ENCODE measurements at regions not wholly inside any gene's neighbourhood (a gene's known extent, or its start where the extent isn't known, plus 50 kb on each side); places are given as distances from the start of the nearest gene placed in this dataset.

GRCh38 chr2:47728551-47728950, 54.4 kb upstream of the MSH6 start:
- TF ChIP-seq GATA2 (IDR thresholded peaks at IDR 0.05; ENCODE audit: low read depth, low read length) (no peak), GATA3 (IDR thresholded peaks at IDR 0.05; ENCODE audit: low read depth, low read length) (no peak)

GRCh38 chr2:47727956-47728355, 55.0 kb upstream of the MSH6 start:
- TF ChIP-seq GATA2 (IDR thresholded peaks at IDR 0.05; ENCODE audit: low read depth, low read length) (no peak), GATA3 (IDR thresholded peaks at IDR 0.05; ENCODE audit: low read depth, low read length) (no peak)

GRCh38 chr2:47725808-47726207, 57.1 kb upstream of the MSH6 start:
- TF ChIP-seq GATA3 (IDR thresholded peaks at IDR 0.05; ENCODE audit: low read depth, low read length) (no peak), GATA2 (IDR thresholded peaks at IDR 0.05; ENCODE audit: low read depth, low read length) (no peak)

GRCh38 chr2:47724221-47724981, 58.5 kb upstream of the MSH6 start:
- TF ChIP-seq GATA3 (IDR thresholded peaks at IDR 0.05; ENCODE audit: low read depth, low read length) (no peak), GATA2 (IDR thresholded peaks at IDR 0.05; ENCODE audit: low read depth, low read length) (no peak)

GRCh38 chr2:47721296-47721695, 61.6 kb upstream of the MSH6 start:
- TF ChIP-seq GATA2 (IDR thresholded peaks at IDR 0.05; ENCODE audit: low read depth, low read length) (no peak), GATA3 (IDR thresholded peaks at IDR 0.05; ENCODE audit: low read depth, low read length) (no peak)

- TF ChIP-seq GATA3 (IDR thresholded peaks at IDR 0.05; ENCODE audit: low read depth, low read length) (no peak), GATA2 (IDR thresholded peaks at IDR 0.05; ENCODE audit: low read depth, low read length) (no peak)
Measured at GRCh38 chr2:47720559-47720958, 62.4 kb upstream of the MSH6 start.

- TF ChIP-seq GATA3 (IDR thresholded peaks at IDR 0.05; ENCODE audit: low read depth, low read length) (no peak), GATA2 (IDR thresholded peaks at IDR 0.05; ENCODE audit: low read depth, low read length) (no peak)
Measured at GRCh38 chr2:47720036-47720435, 62.9 kb upstream of the MSH6 start.

GRCh38 chr2:47719099-47719498, 63.8 kb upstream of the MSH6 start:
- TF ChIP-seq GATA3 (IDR thresholded peaks at IDR 0.05; ENCODE audit: low read depth, low read length): no peak
- no peak for TF ChIP-seq GATA2 (IDR thresholded peaks at IDR 0.05; ENCODE audit: low read depth, low read length)

GRCh38 chr2:47715552-47715951, 67.4 kb upstream of the MSH6 start:
- TF ChIP-seq GATA3 (IDR thresholded peaks at IDR 0.05; ENCODE audit: low read depth, low read length) (no peak), GATA2 (IDR thresholded peaks at IDR 0.05; ENCODE audit: low read depth, low read length) (no peak)

GRCh38 chr2:47708801-47709499, 74.0 kb upstream of the MSH6 start:
- TF ChIP-seq GATA3 (IDR thresholded peaks at IDR 0.05; ENCODE audit: low read depth, low read length): no peak
- no peak for TF ChIP-seq GATA2 (IDR thresholded peaks at IDR 0.05; ENCODE audit: low read depth, low read length)

- TF ChIP-seq GATA2 (IDR thresholded peaks at IDR 0.05; ENCODE audit: low read depth, low read length) (no peak), GATA3 (IDR thresholded peaks at IDR 0.05; ENCODE audit: low read depth, low read length) (no peak)
Measured at GRCh38 chr2:47704287-47704686, 78.7 kb upstream of the MSH6 start.

GRCh38 chr2:47699533-47700215, 83.3 kb upstream of the MSH6 start:
- TF ChIP-seq GATA2 (IDR thresholded peaks at IDR 0.05; ENCODE audit: low read depth, low read length) (no peak), GATA3 (IDR thresholded peaks at IDR 0.05; ENCODE audit: low read depth, low read length) (no peak)

GRCh38 chr2:47698436-47698972, 84.4 kb upstream of the MSH6 start:
- peak; percentile 72 for TF ChIP-seq GATA2 (IDR thresholded peaks at IDR 0.05; ENCODE audit: low read depth, low read length)

GRCh38 chr2:47697000-47697601, 85.8 kb upstream of the MSH6 start:
- TF ChIP-seq GATA3 (IDR thresholded peaks at IDR 0.05; ENCODE audit: low read depth, low read length) (no peak), GATA2 (IDR thresholded peaks at IDR 0.05; ENCODE audit: low read depth, low read length) (no peak)

Data from SH-SY5Y (cell line).